GM23338 (cell line): ENCODE measurements at regions not wholly inside any gene's neighbourhood (a gene's known extent, or its start where the extent isn't known, plus 50 kb on each side); places are given as distances from the start of the nearest gene placed in this dataset.

Source experiments
- ATAC-seq: fragments of 200-7000 bp; cut with Tn5 transposase; 3 replicates; pipeline ENCODE4 v1.9.1; 2020
- DNase-seq: peaks from one replicate; pipeline ENCODE4 v3.0.0-alpha.2; 2015; ENCODE audit warnings: low spot score
- H2AFZ ChIP-seq: fragments of 200-600 bp; sonication (generic); 2 replicates; pipeline ENCODE4 v1.8.0; 2016; ENCODE audit warnings: antibody characterized with exemption, mild to moderate bottlenecking, moderate library complexity
- H3F3A ChIP-seq: fragments of 200-600 bp; sonication (generic); replicated peaks from 2 replicates; pipeline ENCODE4 v1.8.0; 2017; ENCODE audit warnings: antibody characterized with exemption, mixed run types, low read depth
- H3K27ac ChIP-seq: fragments of 200-600 bp; sonication (generic); 2 replicates; pipeline ENCODE4 v1.6.1; 2016; ENCODE audit warnings: low read depth
- H3K27me3 ChIP-seq: fragments of 200-600 bp; sonication (generic); 2 replicates; pipeline ENCODE4 v1.8.0; 2016; ENCODE audit warnings: mild to moderate bottlenecking, mixed run types, moderate library complexity; ENCODE audit not compliant: insufficient read depth
- H3K36me3 ChIP-seq: fragments of 200-600 bp; sonication (generic); 2 replicates; pipeline ENCODE4 v1.8.0; 2016; ENCODE audit warnings: mild to moderate bottlenecking; ENCODE audit not compliant: insufficient read depth
- H3K4me1 ChIP-seq: fragments of 200-600 bp; sonication (generic); 2 replicates; pipeline ENCODE4 v1.8.0; 2016; ENCODE audit warnings: mild to moderate bottlenecking, moderate library complexity; ENCODE audit not compliant: insufficient read depth
- H3K4me2 ChIP-seq: fragments of 200-600 bp; sonication (generic); 2 replicates; pipeline ENCODE4 v1.7.1; 2017; ENCODE audit warnings: mixed run types
- H3K4me3 ChIP-seq: fragments of 200-600 bp; sonication (generic); 2 replicates; pipeline ENCODE4 v1.6.1; 2016; ENCODE audit warnings: mixed run types
- H3K79me2 ChIP-seq: fragments of 200-600 bp; sonication (generic); replicated peaks from 2 replicates; pipeline ENCODE4 v1.8.0; 2017; ENCODE audit warnings: mild to moderate bottlenecking; ENCODE audit not compliant: insufficient read depth
- H3K9me2 ChIP-seq: fragments of 200-600 bp; sonication (generic); 2 replicates; pipeline ENCODE4 v1.8.0; 2017; ENCODE audit not compliant: insufficient read depth
- H4K20me1 ChIP-seq: fragments of 200-600 bp; sonication (generic); replicated peaks from 2 replicates; pipeline ENCODE4 v1.8.0; 2017; ENCODE audit warnings: mild to moderate bottlenecking; ENCODE audit not compliant: insufficient read depth
- H3K27ac Mint-ChIP-seq: 2 replicates; pipeline ENCODE4 v1.8.0; 2020; ENCODE audit warnings: inconsistent platforms, mild to moderate bottlenecking, moderate library complexity, mixed read lengths
- H3K27me3 Mint-ChIP-seq: 3 replicates; pipeline ENCODE4 v1.8.0; 2022; ENCODE audit warnings: low read depth, mild to moderate bottlenecking, moderate library complexity, mixed read lengths, inconsistent platforms; ENCODE audit not compliant: insufficient read depth, poor library complexity
- H3K36me3 Mint-ChIP-seq: 3 replicates; pipeline ENCODE4 v1.8.0; 2021; ENCODE audit warnings: low read depth, mild to moderate bottlenecking, inconsistent platforms, moderate library complexity, mixed read lengths
- H3K4me1 Mint-ChIP-seq: 3 replicates; pipeline ENCODE4 v1.8.0; 2020; ENCODE audit warnings: mild to moderate bottlenecking, inconsistent platforms, mixed read lengths
- H3K4me3 Mint-ChIP-seq: 3 replicates; pipeline ENCODE4 v1.8.0; 2021; ENCODE audit warnings: moderate library complexity, mild to moderate bottlenecking, inconsistent platforms, mixed read lengths
- H3K9me3 Mint-ChIP-seq: 3 replicates; pipeline ENCODE4 v1.8.0; 2020; ENCODE audit warnings: moderate library complexity, mild to moderate bottlenecking, inconsistent platforms, mixed read lengths
- CREB1 ChIP-seq: fragments of 250-450 bp; sonication (Bioruptor Pico); IDR thresholded peaks from 2 replicates; pipeline ENCODE4 v1.5.0; 2020; ENCODE audit warnings: low read depth, mild to moderate bottlenecking, moderate library complexity
- ETS1 ChIP-seq: IDR thresholded peaks from 2 replicates; pipeline ENCODE4 v1.6.1; 2016; ENCODE audit warnings: antibody characterized with exemption
- EZH2 ChIP-seq: fragments of 200-600 bp; sonication (generic); IDR thresholded peaks from one replicate; pipeline ENCODE4 v1.8.0; 2017; ENCODE audit warnings: antibody characterized with exemption, mild to moderate bottlenecking, low read depth; ENCODE audit not compliant: unreplicated experiment
- NANOG ChIP-seq: IDR thresholded peaks from 2 replicates; pipeline ENCODE4 v1.6.1; 2016; ENCODE audit warnings: antibody characterized with exemption, borderline replicate concordance
- POLR2AphosphoS5 ChIP-seq: IDR thresholded peaks from 2 replicates; pipeline ENCODE4 v1.6.1; 2016; ENCODE audit warnings: antibody characterized with exemption, low read depth
- STAT1 ChIP-seq: IDR thresholded peaks from one replicate; pipeline ENCODE4 v1.6.1; 2016; ENCODE audit warnings: antibody characterized with exemption; ENCODE audit not compliant: unreplicated experiment
- ZNF114 ChIP-seq: fragments of 250-450 bp; sonication (Bioruptor Pico); IDR thresholded peaks from 2 replicates; pipeline ENCODE4 v1.5.0; 2020; ENCODE audit warnings: mild to moderate bottlenecking, moderate library complexity
- ZNF331 ChIP-seq: fragments of 250-450 bp; sonication (Bioruptor Pico); IDR thresholded peaks from 2 replicates; pipeline ENCODE4 v1.5.0; 2020; ENCODE audit warnings: low read depth, mild to moderate bottlenecking, moderate library complexity
- ZNF462 ChIP-seq: fragments of 250-450 bp; sonication (Bioruptor Pico); IDR thresholded peaks from 2 replicates; pipeline ENCODE4 v1.5.0; 2020; ENCODE audit warnings: mild to moderate bottlenecking, moderate library complexity

DNA sequence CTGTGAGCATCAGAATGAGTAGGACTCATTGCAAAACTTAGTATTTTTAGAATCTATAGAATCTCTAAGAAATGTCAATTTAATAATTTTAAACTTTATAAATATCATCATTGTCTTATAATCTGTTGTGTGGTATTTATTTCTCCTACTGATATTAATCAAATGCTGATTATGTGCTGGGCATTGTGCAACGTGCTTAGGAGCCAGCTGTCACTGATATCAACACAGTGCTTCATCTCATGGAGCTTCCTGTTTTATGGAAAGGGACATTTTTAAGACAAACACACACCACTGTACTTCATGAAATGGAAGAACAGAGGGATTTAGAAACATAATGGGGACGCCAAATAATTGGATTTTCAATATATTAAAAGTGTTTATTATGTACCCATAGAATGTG, 737.9 kb upstream of the TMPRSS15 start (continued):
- no peak for TF ChIP-seq ZNF462 (CRISPR knock-in tag)
- no peak for TF ChIP-seq CREB1 (CRISPR knock-in tag)
- TF ChIP-seq ZNF331 (CRISPR knock-in tag), result no peak
- no peak for TF ChIP-seq ZNF114
- no peak for TF ChIP-seq EZH2

GRCh38 chr21:19145682-19146293, 742.2 kb upstream of the TMPRSS15 start:
- no peak overlapping the region for H3K27ac Mint-ChIP-seq
- DNase-seq (no peak), ATAC-seq (no peak)

More at GRCh38 chr21:19145682-19146293, 742.2 kb upstream of the TMPRSS15 start:
- no peaks in the 10 kb centered on the region for H4K20me1 ChIP-seq
- no peak overlapping the region for H3K4me2 ChIP-seq
- Mint-ChIP-seq H3K36me3 (peaks cover 10% of the 10 kb centered on the region; the same call in 2 of the 3 replicates), H3K9me3 (peaks cover 11% of the 10 kb centered on the region), H3K4me1 (no peaks in the 10 kb centered on the region), H3K27me3 (peaks cover 1% of the 10 kb centered on the region), H3K4me3 (no peak overlapping the region)
- no peaks in the 10 kb centered on the region for H3K79me2 ChIP-seq
- H3K4me3 ChIP-seq, result no peak overlapping the region
- H3K27ac ChIP-seq, result no peak overlapping the region
- no peak overlapping the region for H2AFZ ChIP-seq
- no peaks in the 10 kb centered on the region for H3K27me3 ChIP-seq
- H3F3A ChIP-seq, result no peaks in the 10 kb centered on the region
- 0 out of 2 replicates have a peak, but pooled peaks cover 11% of the 10 kb centered on the region for H3K9me2 ChIP-seq
- no peaks in the 10 kb centered on the region for H3K4me1 ChIP-seq
- H3K36me3 ChIP-seq, result no peaks in the 10 kb centered on the region
- TF ChIP-seq POLR2AphosphoS5 (no peak), ZNF114 (no peak), NANOG (no peak), ETS1 (no peak), STAT1 (no peak)
